Astrocyte (in vitro differentiated cells and primary cell): ENCODE measurements at regions not wholly inside any gene's neighbourhood (a gene's known extent, or its start where the extent isn't known, plus 50 kb on each side); places are given as distances from the start of the nearest gene placed in this dataset.

Experiments
- DNase-seq: peaks from one replicate; pipeline ENCODE4 v3.0.0-alpha.2; 2010; ENCODE audit warnings: low read depth
- FAIRE-seq: peaks from 2 replicates; lab custom pipeline; 2011; peaks lifted over from hg19 to GRCh38; lab: Jason Lieb, UNC
- H2AFZ ChIP-seq: 2 replicates; pipeline ENCODE4 v1.6.0; 2012; ENCODE audit warnings: low read depth, low read length, inconsistent platforms
- H3K27ac ChIP-seq: 2 replicates; pipeline ENCODE4 v1.5.1; 2011; ENCODE audit warnings: low read depth, low read length, inconsistent platforms
- H3K27me3 ChIP-seq: 2 replicates; pipeline ENCODE4 v1.6.0; 2011; ENCODE audit warnings: low read length, inconsistent platforms; ENCODE audit not compliant: insufficient read depth
- H3K36me3 ChIP-seq: 2 replicates; pipeline ENCODE4 v1.5.1; 2011; ENCODE audit warnings: low read length, inconsistent platforms; ENCODE audit not compliant: insufficient read depth
- H3K4me1 ChIP-seq: 2 replicates; pipeline ENCODE4 v1.5.1; 2011; ENCODE audit warnings: low read length, inconsistent platforms; ENCODE audit not compliant: insufficient read depth
- H3K4me2 ChIP-seq: 2 replicates; pipeline ENCODE4 v1.6.0; 2012; ENCODE audit warnings: low read length, inconsistent platforms
- H3K4me3 ChIP-seq: 2 replicates; pipeline ENCODE4 v1.5.1; 2011; ENCODE audit warnings: low read depth, mild to moderate bottlenecking, low read length, inconsistent platforms; ENCODE audit not compliant: insufficient read depth
- H3K79me2 ChIP-seq: 2 replicates; pipeline ENCODE4 v1.6.0; 2012; ENCODE audit warnings: mild to moderate bottlenecking, low read length, inconsistent platforms; ENCODE audit not compliant: insufficient read depth
- H3K9ac ChIP-seq: 2 replicates; pipeline ENCODE4 v1.6.0; 2012; ENCODE audit warnings: mild to moderate bottlenecking, low read length, inconsistent platforms
- H3K9me3 ChIP-seq: 2 replicates; pipeline ENCODE4 v1.5.1; 2012; ENCODE audit warnings: low read depth, mild to moderate bottlenecking, low read length, inconsistent platforms; ENCODE audit not compliant: insufficient read depth
- H4K20me1 ChIP-seq: 2 replicates; pipeline ENCODE4 v1.6.0; 2012; ENCODE audit warnings: low read length, inconsistent platforms; ENCODE audit not compliant: insufficient read depth
- H3K27ac Mint-ChIP-seq: one replicate; pipeline ENCODE4 v1.8.0; 2021; ENCODE audit warnings: mild to moderate bottlenecking, mixed read lengths; ENCODE audit not compliant: unreplicated experiment
- H3K27me3 Mint-ChIP-seq: one replicate; pipeline ENCODE4 v1.8.0; 2021; ENCODE audit warnings: low read depth, mixed read lengths; ENCODE audit not compliant: unreplicated experiment
- H3K36me3 Mint-ChIP-seq: one replicate; pipeline ENCODE4 v1.8.0; 2021; ENCODE audit warnings: low read depth, mixed read lengths; ENCODE audit not compliant: unreplicated experiment
- H3K4me1 Mint-ChIP-seq: one replicate; pipeline ENCODE4 v1.8.0; 2021; ENCODE audit warnings: low read depth, mixed read lengths; ENCODE audit not compliant: unreplicated experiment
- H3K4me3 Mint-ChIP-seq: one replicate; pipeline ENCODE4 v1.8.0; 2021; ENCODE audit warnings: mild to moderate bottlenecking, moderate library complexity, mixed read lengths; ENCODE audit not compliant: unreplicated experiment
- H3K9me3 Mint-ChIP-seq: one replicate; pipeline ENCODE4 v1.8.0; 2021; ENCODE audit warnings: mild to moderate bottlenecking, mixed read lengths; ENCODE audit not compliant: unreplicated experiment
- EZH2 ChIP-seq: IDR thresholded peaks from 2 replicates; pipeline ENCODE4 v1.6.1; 2012; ENCODE audit warnings: mild to moderate bottlenecking, low read length, inconsistent platforms; ENCODE audit not compliant: insufficient read depth
- TF ChIP-seq, protein P1 (sequence below): IDR thresholded peaks from 2 replicates; pipeline ENCODE4 v1.5.1; 2011; ENCODE audit warnings: low read depth, mild to moderate bottlenecking, inconsistent platforms, low read length, moderate library complexity; ENCODE audit not compliant: insufficient read depth

DNA sequence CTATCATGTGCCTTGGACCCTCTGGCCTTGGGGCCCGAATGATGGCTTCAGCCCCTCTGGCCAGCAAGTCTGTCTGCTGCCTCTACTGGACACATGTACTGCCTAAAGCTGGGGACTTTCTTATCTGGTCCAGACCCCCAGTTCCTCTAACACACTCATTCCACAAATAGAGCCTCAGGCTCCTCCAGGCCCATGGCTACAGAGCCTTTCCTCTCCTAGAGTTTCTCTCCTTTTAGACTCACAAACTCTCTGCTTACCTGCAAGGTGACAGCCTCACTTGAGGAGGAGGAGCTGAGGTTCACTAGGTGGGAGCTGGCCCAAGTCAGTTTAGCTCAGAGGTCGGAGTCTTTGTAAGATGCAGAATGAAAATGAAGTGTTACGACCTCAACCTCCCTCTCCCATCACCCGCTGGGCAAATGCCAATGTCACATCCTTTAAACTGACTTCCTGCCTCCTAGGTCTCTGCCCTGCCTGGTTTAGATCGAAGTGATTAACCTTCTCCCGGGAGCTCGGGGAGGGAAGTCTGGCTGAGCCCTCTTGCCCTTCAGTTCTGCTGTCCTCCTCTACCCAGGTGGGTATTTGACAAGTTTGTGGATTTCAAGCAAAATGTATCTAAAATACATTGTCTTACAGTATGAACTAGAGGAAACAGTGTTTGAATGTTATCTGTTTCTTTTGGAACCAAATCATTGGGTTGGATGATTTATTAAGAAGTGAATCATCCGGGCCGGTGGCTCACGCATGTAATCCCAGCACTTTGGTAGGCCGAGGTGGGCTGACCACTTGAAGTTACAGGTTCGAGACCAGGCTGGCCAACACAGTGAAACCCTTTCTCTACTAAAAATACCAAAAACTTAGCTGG, 71.9 kb upstream of the TNS3 start:
- peak overlapping the region; percentile 47 for H2AFZ ChIP-seq
- peaks cover 2% of the 10 kb centered on the region for H3K36me3 Mint-ChIP-seq
- no peaks in the 10 kb centered on the region for H3K36me3 ChIP-seq
- no peak overlapping the region for H3K4me3 ChIP-seq
- H3K9me3 Mint-ChIP-seq, result no peaks in the 10 kb centered on the region
- H3K9me3 ChIP-seq, result no peaks in the 10 kb centered on the region
- H3K27ac ChIP-seq, result peak overlapping the region; percentile 70
- DNase-seq (peak; percentile 77), FAIRE-seq (no peak)
- no peak for TF ChIP-seq EZH2
- TF ChIP-seq, protein P1, sequence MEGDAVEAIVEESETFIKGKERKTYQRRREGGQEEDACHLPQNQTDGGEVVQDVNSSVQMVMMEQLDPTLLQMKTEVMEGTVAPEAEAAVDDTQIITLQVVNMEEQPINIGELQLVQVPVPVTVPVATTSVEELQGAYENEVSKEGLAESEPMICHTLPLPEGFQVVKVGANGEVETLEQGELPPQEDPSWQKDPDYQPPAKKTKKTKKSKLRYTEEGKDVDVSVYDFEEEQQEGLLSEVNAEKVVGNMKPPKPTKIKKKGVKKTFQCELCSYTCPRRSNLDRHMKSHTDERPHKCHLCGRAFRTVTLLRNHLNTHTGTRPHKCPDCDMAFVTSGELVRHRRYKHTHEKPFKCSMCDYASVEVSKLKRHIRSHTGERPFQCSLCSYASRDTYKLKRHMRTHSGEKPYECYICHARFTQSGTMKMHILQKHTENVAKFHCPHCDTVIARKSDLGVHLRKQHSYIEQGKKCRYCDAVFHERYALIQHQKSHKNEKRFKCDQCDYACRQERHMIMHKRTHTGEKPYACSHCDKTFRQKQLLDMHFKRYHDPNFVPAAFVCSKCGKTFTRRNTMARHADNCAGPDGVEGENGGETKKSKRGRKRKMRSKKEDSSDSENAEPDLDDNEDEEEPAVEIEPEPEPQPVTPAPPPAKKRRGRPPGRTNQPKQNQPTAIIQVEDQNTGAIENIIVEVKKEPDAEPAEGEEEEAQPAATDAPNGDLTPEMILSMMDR, result no peak
- H4K20me1 ChIP-seq, result no peaks in the 10 kb centered on the region
- H3K9ac ChIP-seq, result peak overlapping the region; percentile 51
- peaks cover 30% of the 10 kb centered on the region for H3K4me1 ChIP-seq
- no peaks in the 10 kb centered on the region for H3K79me2 ChIP-seq
- H3K27ac Mint-ChIP-seq, result peak overlapping the region; percentile 34
- H3K4me2 ChIP-seq, result peak overlapping the region; percentile 2
- peaks cover under 1% of the 10 kb centered on the region for H3K27me3 Mint-ChIP-seq
- peaks cover 20% of the 10 kb centered on the region for H3K4me1 Mint-ChIP-seq
- no peak overlapping the region for H3K4me3 Mint-ChIP-seq
- no peaks in the 10 kb centered on the region for H3K27me3 ChIP-seq

DNA sequence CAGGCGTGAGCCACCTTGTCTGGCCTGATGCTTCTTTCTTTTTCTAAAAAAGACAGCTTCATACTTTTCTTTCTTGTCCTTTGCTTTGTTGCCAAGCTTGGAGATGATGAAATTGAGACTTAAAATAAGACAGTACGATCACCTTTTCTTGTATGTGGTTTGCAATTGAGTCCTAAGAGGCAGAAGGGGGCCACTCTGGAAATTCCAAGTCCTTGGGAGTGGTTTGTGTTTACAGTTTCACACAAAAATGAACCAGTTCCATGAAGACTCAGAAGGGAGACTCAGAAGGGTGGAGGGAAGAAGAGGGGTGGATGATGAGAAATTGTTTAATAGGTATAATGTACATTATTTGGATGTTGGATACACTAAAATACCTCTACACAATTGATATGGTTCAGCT, 70.7 kb upstream of the TNS3 start:
- Histone ChIP-seq H4K20me1 (no peaks in the 10 kb centered on the region), H3K27me3 (no peaks in the 10 kb centered on the region), H3K4me1 (peaks cover 31% of the 10 kb centered on the region), H3K27ac (peak overlapping the region; percentile 15), H3K4me2 (no peak overlapping the region), H3K79me2 (no peaks in the 10 kb centered on the region), H3K9ac (peak overlapping the region; percentile 78), H3K9me3 (no peaks in the 10 kb centered on the region), H3K36me3 (no peaks in the 10 kb centered on the region), H2AFZ (no peak overlapping the region), H3K4me3 (no peak overlapping the region)
- H3K27ac Mint-ChIP-seq, result peak overlapping the region; percentile 60
- FAIRE-seq (no peak), DNase-seq (no peak)
- peaks cover 25% of the 10 kb centered on the region for H3K4me1 Mint-ChIP-seq
- peaks cover 2% of the 10 kb centered on the region for H3K36me3 Mint-ChIP-seq
- H3K27me3 Mint-ChIP-seq, result no peaks in the 10 kb centered on the region
- H3K4me3 Mint-ChIP-seq, result no peak overlapping the region
- H3K9me3 Mint-ChIP-seq, result no peaks in the 10 kb centered on the region
- TF ChIP-seq, protein P1, result no peak
- TF ChIP-seq EZH2, result no peak
